Eye (tissue), 1 donor: ENCODE measurements at regions not wholly inside any gene's neighbourhood (a gene's known extent, or its start where the extent isn't known, plus 50 kb on each side); places are given as distances from the start of the nearest gene placed in this dataset.

Source experiments
- DNase-seq: peaks from one replicate; pipeline ENCODE4 v3.0.0-alpha.2; 2015

GRCh38 chr1:222912730-222913129, 97.9 kb downstream of the DISP1 start:
- no peak for DNase-seq

- no peak for DNase-seq
These were observed 100.2 kb downstream of the DISP1 start for GRCh38 chr1:222914861-222915632.

- no peak for DNase-seq
These were observed 101.3 kb downstream of the DISP1 start for GRCh38 chr1:222916100-222916499.

- DNase-seq = no peak
These were observed 104.1 kb downstream of the DISP1 start for GRCh38 chr1:222918801-222919477.

- DNase-seq = peak; percentile 34
These were observed 104.6 kb downstream of the DISP1 start for GRCh38 chr1:222919478-222919865.

GRCh38 chr1:222920169-222920568, 105.3 kb downstream of the DISP1 start:
- DNase-seq = no peak

- DNase-seq = no peak
These were observed 107.1 kb downstream of the DISP1 start for GRCh38 chr1:222921945-222922344.

- no peak for DNase-seq
These were observed 108.7 kb downstream of the DISP1 start for GRCh38 chr1:222923506-222923905.

- no peak for DNase-seq
These were observed 109.4 kb downstream of the DISP1 start for GRCh38 chr1:222924136-222924706.

GRCh38 chr1:222926566-222926965, 111.7 kb downstream of the DISP1 start:
- no peak for DNase-seq

GRCh38 chr1:222927031-222927430, 112.2 kb downstream of the DISP1 start:
- DNase-seq = no peak

- peak; percentile 72 for DNase-seq
These were observed 113.4 kb downstream of the DISP1 start for GRCh38 chr1:222928212-222928611.

GRCh38 chr1:222930070-222930469, 115.2 kb downstream of the DISP1 start:
- no peak for DNase-seq

- no peak for DNase-seq
These were observed 116.2 kb downstream of the DISP1 start for GRCh38 chr1:222931023-222931422.

- no peak for DNase-seq
These were observed 118.4 kb downstream of the DISP1 start for GRCh38 chr1:222933273-222933672.

- DNase-seq = no peak
These were observed 120.5 kb downstream of the DISP1 start for GRCh38 chr1:222935239-222935900.

GRCh38 chr1:222936042-222936441, 121.2 kb downstream of the DISP1 start:
- DNase-seq = no peak

- no peak for DNase-seq
These were observed 124.1 kb downstream of the DISP1 start for GRCh38 chr1:222938986-222939385.

- DNase-seq = no peak
These were observed 125.3 kb downstream of the DISP1 start for GRCh38 chr1:222940095-222940494.

GRCh38 chr1:222940906-222941305, 126.1 kb downstream of the DISP1 start:
- DNase-seq = no peak

GRCh38 chr1:222941425-222941824, 126.6 kb downstream of the DISP1 start:
- DNase-seq = no peak

GRCh38 chr1:222946436-222946835, 131.6 kb downstream of the DISP1 start:
- DNase-seq = no peak

- DNase-seq = no peak
These were observed 133.2 kb downstream of the DISP1 start for GRCh38 chr1:222948079-222948478.

- DNase-seq = no peak
These were observed 136.1 kb downstream of the DISP1 start for GRCh38 chr1:222950892-222951291.
